ENCODE measurements at regions not wholly inside any gene's neighbourhood (a gene's known extent, or its start where the extent isn't known, plus 50 kb on each side); places are given as distances from the start of the nearest gene placed in this dataset.

DNA sequence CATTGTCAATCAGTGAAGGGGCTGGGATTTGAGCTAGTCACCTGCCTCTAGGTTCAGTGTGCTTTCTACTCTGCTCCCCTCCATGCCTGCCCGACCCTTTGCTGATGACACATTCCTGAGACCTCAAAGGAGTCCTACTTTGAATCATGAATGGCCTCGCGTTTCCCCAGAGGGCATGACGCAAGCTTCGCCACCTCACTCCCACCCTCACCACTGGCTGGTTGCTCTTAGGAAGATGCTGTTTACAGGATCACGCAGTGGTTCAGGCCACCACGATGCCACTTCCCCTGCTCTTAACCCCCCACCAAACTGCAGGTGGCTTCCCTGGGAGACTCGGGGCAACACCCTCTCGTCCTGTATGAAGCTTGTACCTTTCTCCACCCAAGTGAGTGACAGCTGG, 62.9 kb upstream of the B3GAT1 start:
- H3K4me1 ChIP-seq (ENCODE audit: control insufficient read depth, insufficient read depth, low read length), result no peaks in the 10 kb centered on the region
- H3K27ac ChIP-seq (ENCODE audit: low read length), result no peak overlapping the region
- no peaks in the 10 kb centered on the region for H3K9me3 ChIP-seq (ENCODE audit: control insufficient read depth in 2 of 2, low read length in 2 of 2)
- no peak overlapping the region for H3K4me3 ChIP-seq (ENCODE audit: low read length in 2 of 2)
- H3K27me3 ChIP-seq (ENCODE audit: control insufficient read depth in 1 of 2, insufficient read depth in 2 of 2, low read length in 2 of 2), result peaks cover 17 to 29% of the 10 kb centered on the region in 2 donors
- no peak overlapping the region for H3K9ac ChIP-seq (ENCODE audit: low read length in 2 of 2)
- no peaks in the 10 kb centered on the region for H3K36me3 ChIP-seq (ENCODE audit: control insufficient read depth in 2 of 2, insufficient read depth in 2 of 2, low read length in 2 of 2)

DNA sequence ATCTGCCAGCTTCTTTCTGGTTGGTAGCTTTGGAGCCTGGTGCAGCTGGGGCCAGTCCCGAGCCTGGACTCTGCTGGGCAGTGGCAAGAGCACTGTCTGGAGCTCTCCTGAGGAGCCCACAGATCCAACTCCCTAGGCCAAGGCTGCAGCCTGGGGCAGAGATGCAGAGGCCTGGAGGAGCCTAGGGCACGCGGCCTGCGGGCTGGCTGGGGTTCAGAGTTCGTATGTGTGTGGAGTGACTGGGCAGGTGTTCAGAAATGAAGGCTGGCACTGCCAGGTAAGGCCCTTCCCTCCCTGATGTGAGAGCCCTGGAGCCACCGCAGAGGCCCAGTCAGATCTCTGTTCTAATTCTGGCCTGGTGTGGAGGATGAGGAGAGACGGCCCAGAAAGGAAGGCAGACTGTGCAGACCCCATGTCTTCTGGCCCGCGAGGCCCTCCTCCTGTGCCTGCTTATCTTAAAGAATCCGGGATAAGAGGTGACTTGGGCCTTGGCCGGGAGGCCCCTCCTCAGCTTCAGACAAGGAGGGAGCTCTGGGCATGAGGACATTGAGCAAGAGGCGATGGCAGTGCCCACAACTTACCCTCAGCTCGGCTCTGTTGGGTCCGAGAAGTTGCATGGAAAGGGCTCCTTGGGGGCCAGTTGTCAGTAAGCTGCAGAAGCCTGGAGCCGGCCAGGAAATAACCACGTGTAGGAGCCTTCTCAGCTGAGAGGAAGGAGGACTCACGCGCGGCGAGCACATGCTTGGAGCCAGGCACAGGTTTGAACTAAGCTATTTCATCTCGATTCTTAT, 62.2 kb upstream of the B3GAT1 start:
- H3K36me3 ChIP-seq (ENCODE audit: control insufficient read depth in 2 of 2, insufficient read depth in 2 of 2, low read length in 2 of 2), result no peaks in the 10 kb centered on the region
- H3K27ac ChIP-seq (ENCODE audit: low read length), result no peak overlapping the region
- no peak overlapping the region for H3K9ac ChIP-seq (ENCODE audit: low read length in 2 of 2)
- no peaks in the 10 kb centered on the region for H3K4me1 ChIP-seq (ENCODE audit: control insufficient read depth, insufficient read depth, low read length)
- no peak overlapping the region for H3K4me3 ChIP-seq (ENCODE audit: low read length in 2 of 2)
- no peaks in the 10 kb centered on the region for H3K9me3 ChIP-seq (ENCODE audit: control insufficient read depth in 2 of 2, low read length in 2 of 2)
- H3K27me3 ChIP-seq (ENCODE audit: control insufficient read depth in 1 of 2, insufficient read depth in 2 of 2, low read length in 2 of 2), result peaks cover 17 to 25% of the 10 kb centered on the region in 2 donors

DNA sequence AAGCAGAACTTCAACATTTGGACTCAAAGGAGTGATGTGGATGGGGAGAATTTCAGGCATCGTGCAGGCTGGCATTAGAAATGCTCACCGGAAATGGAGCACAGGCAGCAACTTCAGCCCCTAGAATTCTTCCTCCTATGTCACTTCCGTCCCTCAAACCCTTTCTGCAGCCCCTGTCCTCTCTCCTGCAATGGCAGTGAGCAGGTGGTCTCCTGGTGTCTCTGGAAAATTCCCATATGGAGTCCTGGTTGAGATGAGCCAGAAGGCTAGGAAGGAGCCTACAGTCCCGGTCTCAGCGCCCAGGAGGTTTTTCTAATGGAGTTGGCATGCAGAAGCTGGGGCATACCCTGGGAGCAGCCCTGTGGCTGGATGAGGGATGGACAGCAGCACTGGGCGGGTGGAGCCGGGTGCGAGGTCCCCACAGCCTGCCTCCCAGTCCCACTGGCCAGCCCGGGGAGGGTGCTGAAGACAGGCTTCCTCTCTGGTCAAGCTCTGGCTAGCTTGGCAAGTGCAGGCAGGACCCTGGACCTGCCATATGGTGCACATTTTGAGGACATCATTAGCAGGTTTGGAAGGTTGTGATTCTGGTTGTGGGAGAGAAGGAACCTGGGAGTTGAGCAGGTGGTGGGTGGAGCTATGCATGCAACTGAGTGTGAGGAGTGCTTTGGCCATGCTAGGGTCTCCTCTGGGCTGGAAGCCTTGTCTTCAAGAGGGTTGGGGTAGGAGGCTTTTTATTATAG, 59.8 kb upstream of the B3GAT1 start:
- Histone ChIP-seq H3K27ac (ENCODE audit: low read length) (no peak overlapping the region), H3K4me1 (ENCODE audit: control insufficient read depth, insufficient read depth, low read length) (no peaks in the 10 kb centered on the region), H3K27me3 (ENCODE audit: control insufficient read depth in 1 of 2, insufficient read depth in 2 of 2, low read length in 2 of 2) (peaks cover 22 to 24% of the 10 kb centered on the region in 2 donors), H3K9me3 (ENCODE audit: control insufficient read depth in 2 of 2, low read length in 2 of 2) (no peaks in the 10 kb centered on the region), H3K9ac (ENCODE audit: low read length in 2 of 2) (no peak overlapping the region), H3K36me3 (ENCODE audit: control insufficient read depth in 2 of 2, insufficient read depth in 2 of 2, low read length in 2 of 2) (no peaks in the 10 kb centered on the region), H3K4me3 (ENCODE audit: low read length in 2 of 2) (no peak overlapping the region)

GRCh38 chr11:134471087-134471715, 59.2 kb upstream of the B3GAT1 start:
- H3K27me3 ChIP-seq (ENCODE audit: control insufficient read depth in 1 of 2, insufficient read depth in 2 of 2, low read length in 2 of 2), result peaks cover 22 to 27% of the 10 kb centered on the region in 2 donors
- H3K9ac ChIP-seq (ENCODE audit: low read length in 2 of 2), result no peak overlapping the region
- H3K36me3 ChIP-seq (ENCODE audit: control insufficient read depth in 2 of 2, insufficient read depth in 2 of 2, low read length in 2 of 2), result no peaks in the 10 kb centered on the region
- H3K27ac ChIP-seq (ENCODE audit: low read length), result no peak overlapping the region
- no peak overlapping the region for H3K4me3 ChIP-seq (ENCODE audit: low read length in 2 of 2)
- H3K4me1 ChIP-seq (ENCODE audit: control insufficient read depth, insufficient read depth, low read length), result no peaks in the 10 kb centered on the region
- H3K9me3 ChIP-seq (ENCODE audit: control insufficient read depth in 2 of 2, low read length in 2 of 2), result no peaks in the 10 kb centered on the region

DNA sequence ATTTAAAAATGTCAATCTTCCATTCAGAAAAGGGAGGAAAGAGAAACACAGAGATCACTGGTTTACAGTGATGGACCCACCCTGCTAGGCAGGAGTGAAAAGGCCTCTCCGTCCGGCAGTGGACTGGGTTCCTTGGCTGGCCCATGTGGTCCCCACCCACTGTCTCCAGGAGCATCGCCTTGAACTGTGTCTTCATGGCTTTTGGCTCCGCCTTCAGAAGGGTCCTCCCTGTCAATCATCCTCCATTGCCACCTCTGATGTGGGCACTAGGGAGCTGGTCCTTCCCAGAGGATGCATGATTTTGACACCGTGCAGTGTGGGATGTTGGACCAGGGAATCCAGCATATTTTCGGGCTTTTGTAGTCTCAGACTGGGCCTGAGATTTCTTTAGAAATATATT, 58.2 kb upstream of the B3GAT1 start:
- no peak overlapping the region for H3K4me3 ChIP-seq (ENCODE audit: low read length in 2 of 2)
- H3K27me3 ChIP-seq (ENCODE audit: control insufficient read depth in 1 of 2, insufficient read depth in 2 of 2, low read length in 2 of 2), result peaks cover 17 to 32% of the 10 kb centered on the region in 2 donors
- no peaks in the 10 kb centered on the region for H3K4me1 ChIP-seq (ENCODE audit: control insufficient read depth, insufficient read depth, low read length)
- H3K9ac ChIP-seq (ENCODE audit: low read length in 2 of 2), result no peak overlapping the region
- no peaks in the 10 kb centered on the region for H3K9me3 ChIP-seq (ENCODE audit: control insufficient read depth in 2 of 2, low read length in 2 of 2)
- no peaks in the 10 kb centered on the region for H3K36me3 ChIP-seq (ENCODE audit: control insufficient read depth in 2 of 2, insufficient read depth in 2 of 2, low read length in 2 of 2)
- H3K27ac ChIP-seq (ENCODE audit: low read length), result no peak overlapping the region

- H3K9ac ChIP-seq (ENCODE audit: low read length in 2 of 2), result no peak overlapping the region
- H3K4me1 ChIP-seq (ENCODE audit: control insufficient read depth, insufficient read depth, low read length), result no peaks in the 10 kb centered on the region
- H3K4me3 ChIP-seq (ENCODE audit: low read length in 2 of 2), result no peak overlapping the region
- H3K27ac ChIP-seq (ENCODE audit: low read length), result no peak overlapping the region
- H3K9me3 ChIP-seq (ENCODE audit: control insufficient read depth in 2 of 2, low read length in 2 of 2), result no peaks in the 10 kb centered on the region
- H3K36me3 ChIP-seq (ENCODE audit: control insufficient read depth in 2 of 2, insufficient read depth in 2 of 2, low read length in 2 of 2), result no peaks in the 10 kb centered on the region
- peaks cover 14 to 32% of the 10 kb centered on the region in 2 donors for H3K27me3 ChIP-seq (ENCODE audit: control insufficient read depth in 1 of 2, insufficient read depth in 2 of 2, low read length in 2 of 2)
These were observed 57.6 kb upstream of the B3GAT1 start for GRCh38 chr11:134469627-134470026.

DNA sequence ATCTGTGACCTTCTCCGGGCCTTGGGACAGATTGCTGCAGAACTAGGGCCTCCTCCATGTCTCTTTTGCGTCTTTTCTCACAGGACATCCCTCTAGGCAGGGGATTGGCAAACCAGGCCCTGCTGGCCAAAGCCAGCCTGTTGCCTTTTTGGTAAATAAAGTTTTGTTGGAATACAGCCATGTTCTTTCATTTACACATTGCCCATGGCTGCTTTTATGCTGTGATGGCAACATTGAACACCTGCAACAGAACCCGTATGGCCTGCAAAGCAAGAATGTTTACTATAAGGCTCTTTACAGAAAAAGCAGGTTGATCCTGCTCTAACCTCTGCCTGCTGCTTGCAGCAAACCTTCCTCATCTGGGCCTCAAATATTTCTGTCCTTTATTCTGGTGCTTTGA, 56.8 kb upstream of the B3GAT1 start:
- peaks cover 15 to 34% of the 10 kb centered on the region in 2 donors for H3K27me3 ChIP-seq (ENCODE audit: control insufficient read depth in 1 of 2, insufficient read depth in 2 of 2, low read length in 2 of 2)
- H3K36me3 ChIP-seq (ENCODE audit: control insufficient read depth in 2 of 2, insufficient read depth in 2 of 2, low read length in 2 of 2), result no peaks in the 10 kb centered on the region
- no peak overlapping the region for H3K27ac ChIP-seq (ENCODE audit: low read length)
- H3K4me3 ChIP-seq (ENCODE audit: low read length in 2 of 2), result no peak overlapping the region
- H3K4me1 ChIP-seq (ENCODE audit: control insufficient read depth, insufficient read depth, low read length), result no peaks in the 10 kb centered on the region
- no peak overlapping the region for H3K9ac ChIP-seq (ENCODE audit: low read length in 2 of 2)
- no peaks in the 10 kb centered on the region for H3K9me3 ChIP-seq (ENCODE audit: control insufficient read depth in 2 of 2, low read length in 2 of 2)

GRCh38 chr11:134468081-134468668, 56.1 kb upstream of the B3GAT1 start:
- H3K27ac ChIP-seq (ENCODE audit: low read length), result no peak overlapping the region
- H3K4me3 ChIP-seq (ENCODE audit: low read length in 2 of 2), result no peak overlapping the region
- H3K9me3 ChIP-seq (ENCODE audit: control insufficient read depth in 2 of 2, low read length in 2 of 2), result no peaks in the 10 kb centered on the region
- peaks cover 17 to 31% of the 10 kb centered on the region in 2 donors for H3K27me3 ChIP-seq (ENCODE audit: control insufficient read depth in 1 of 2, insufficient read depth in 2 of 2, low read length in 2 of 2)
- H3K4me1 ChIP-seq (ENCODE audit: control insufficient read depth, insufficient read depth, low read length), result no peaks in the 10 kb centered on the region
- H3K9ac ChIP-seq (ENCODE audit: low read length in 2 of 2), result no peak overlapping the region
- no peaks in the 10 kb centered on the region for H3K36me3 ChIP-seq (ENCODE audit: control insufficient read depth in 2 of 2, insufficient read depth in 2 of 2, low read length in 2 of 2)

- peaks cover 9 to 32% of the 10 kb centered on the region in 2 donors for H3K27me3 ChIP-seq (ENCODE audit: control insufficient read depth in 1 of 2, insufficient read depth in 2 of 2, low read length in 2 of 2)
- H3K36me3 ChIP-seq (ENCODE audit: control insufficient read depth in 2 of 2, insufficient read depth in 2 of 2, low read length in 2 of 2), result no peaks in the 10 kb centered on the region
- no peak overlapping the region for H3K9ac ChIP-seq (ENCODE audit: low read length in 2 of 2)
- H3K4me1 ChIP-seq (ENCODE audit: control insufficient read depth, insufficient read depth, low read length), result no peaks in the 10 kb centered on the region
- no peak overlapping the region for H3K4me3 ChIP-seq (ENCODE audit: low read length in 2 of 2)
- no peaks in the 10 kb centered on the region for H3K9me3 ChIP-seq (ENCODE audit: control insufficient read depth in 2 of 2, low read length in 2 of 2)
- no peak overlapping the region for H3K27ac ChIP-seq (ENCODE audit: low read length)
These were observed 54.8 kb upstream of the B3GAT1 start for GRCh38 chr11:134466610-134467567.

DNA sequence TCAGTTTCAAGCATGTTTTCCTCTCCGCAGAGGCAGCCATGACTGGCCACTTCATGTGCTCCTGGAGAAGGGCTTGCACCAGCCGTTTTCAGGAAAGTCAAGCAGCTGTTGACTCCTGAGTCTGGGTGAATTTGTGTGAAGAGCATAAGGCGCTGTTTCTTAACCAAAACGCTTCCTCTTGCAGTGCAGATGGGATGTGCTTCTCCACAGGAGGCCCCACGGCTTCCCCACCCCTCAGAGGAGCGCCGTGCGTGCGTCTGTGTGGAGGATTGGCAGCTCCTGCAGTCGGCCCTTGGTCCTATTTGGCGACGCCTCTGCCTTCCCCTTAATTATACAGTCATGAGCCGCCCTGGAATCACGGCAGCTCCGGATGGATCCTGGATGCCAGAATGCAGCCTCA, 54.1 kb upstream of the B3GAT1 start:
- Histone ChIP-seq H3K9ac (ENCODE audit: low read length in 2 of 2) (no peak overlapping the region), H3K4me3 (ENCODE audit: low read length in 2 of 2) (no peak overlapping the region)

More for the DNA sequence above, 54.1 kb upstream of the B3GAT1 start:
- Histone ChIP-seq H3K4me1 (ENCODE audit: control insufficient read depth, insufficient read depth, low read length) (no peaks in the 10 kb centered on the region), H3K27ac (ENCODE audit: low read length) (no peak overlapping the region), H3K27me3 (ENCODE audit: control insufficient read depth in 1 of 2, insufficient read depth in 2 of 2, low read length in 2 of 2) (peaks cover 8 to 29% of the 10 kb centered on the region in 2 donors), H3K9me3 (ENCODE audit: control insufficient read depth in 2 of 2, low read length in 2 of 2) (no peaks in the 10 kb centered on the region), H3K36me3 (ENCODE audit: control insufficient read depth in 2 of 2, insufficient read depth in 2 of 2, low read length in 2 of 2) (no peaks in the 10 kb centered on the region)

Data from stomach smooth muscle (tissue), 2 donors.